ENCODE measurements at regions not wholly inside any gene's neighbourhood (a gene's known extent, or its start where the extent isn't known, plus 50 kb on each side); places are given as distances from the start of the nearest gene placed in this dataset.

- H3K4me3 ChIP-seq (ENCODE audit: low read length): no peak overlapping the region
- DNase-seq (ENCODE audit: low read depth): no peak
- no peak for TF ChIP-seq CTCF (conservative IDR thresholded peaks at IDR 0.05; ENCODE audit: low read depth, low read length)
Observed at GRCh38 chr19:32203161-32203560, 142.2 kb upstream of the ZNF507 start.

GRCh38 chr19:32206065-32206464 is 139.3 kb upstream of the ZNF507 start:
- DNase-seq (ENCODE audit: low read depth): no peak
- H3K4me3 ChIP-seq (ENCODE audit: low read length): no peak overlapping the region
- TF ChIP-seq CTCF (conservative IDR thresholded peaks at IDR 0.05; ENCODE audit: low read depth, low read length): no peak

- H3K4me3 ChIP-seq (ENCODE audit: low read length): no peak overlapping the region
- no peak for DNase-seq (ENCODE audit: low read depth)
- no peak for TF ChIP-seq CTCF (conservative IDR thresholded peaks at IDR 0.05; ENCODE audit: low read depth, low read length)
Observed at GRCh38 chr19:32208060-32208459, 137.3 kb upstream of the ZNF507 start.

GRCh38 chr19:32219392-32219791 is 126.0 kb upstream of the ZNF507 start:
- no peak for DNase-seq (ENCODE audit: low read depth)
- H3K4me3 ChIP-seq (ENCODE audit: low read length): no peak overlapping the region
- no peak for TF ChIP-seq CTCF (conservative IDR thresholded peaks at IDR 0.05; ENCODE audit: low read depth, low read length)

GRCh38 chr19:32219881-32220472 is 125.4 kb upstream of the ZNF507 start:
- DNase-seq (ENCODE audit: low read depth): no peak
- no peak for TF ChIP-seq CTCF (conservative IDR thresholded peaks at IDR 0.05; ENCODE audit: low read depth, low read length)
- no peak overlapping the region for H3K4me3 ChIP-seq (ENCODE audit: low read length)

- TF ChIP-seq CTCF (conservative IDR thresholded peaks at IDR 0.05; ENCODE audit: low read depth, low read length): no peak
- no peak for DNase-seq (ENCODE audit: low read depth)
- H3K4me3 ChIP-seq (ENCODE audit: low read length): no peak overlapping the region
Observed at GRCh38 chr19:32220951-32221350, 124.5 kb upstream of the ZNF507 start.

- no peak for TF ChIP-seq CTCF (conservative IDR thresholded peaks at IDR 0.05; ENCODE audit: low read depth, low read length)
- no peak for DNase-seq (ENCODE audit: low read depth)
- no peak overlapping the region for H3K4me3 ChIP-seq (ENCODE audit: low read length)
Observed at GRCh38 chr19:32222556-32222955, 122.9 kb upstream of the ZNF507 start.
